K562 (cell line): ENCODE measurements at regions not wholly inside any gene's neighbourhood (a gene's known extent, or its start where the extent isn't known, plus 50 kb on each side); places are given as distances from the start of the nearest gene placed in this dataset.

Source experiments
- ATAC-seq: fragments of 200-7000 bp; cut with Tn5 transposase; 3 replicates; pipeline ENCODE4 v1.9.1; 2020; ENCODE audit warnings: moderate library complexity
- BruUV-seq: library from RNA; stranded (reverse); fragments of 400-500 nt; replicated peaks from 2 replicates; lab custom pipeline; 2021; lab: Mats Ljungman, UMichigan
- CTCF ChIA-PET: fragments of 300-600 bp; formaldehyde crosslinking; extraction: SDS; loops from one replicate; lab custom pipeline; 2021; ENCODE audit warnings: low intra/inter-chr PET ratio; lab: Yijun Ruan, JAX
- POLR2A ChIA-PET: fragments of 300-600, 350-650 bp; sonication (Branson Sonifier 250); formaldehyde crosslinking; extraction: SDS; loops from one replicate; lab custom pipeline; 2021; ENCODE audit warnings: antibody characterized with exemption, inconsistent platforms; lab: Yijun Ruan, JAX
- DNase-seq, 4 experiments: peaks; one replicate each; pipeline versions ENCODE4 v3.0.0 to v3.0.0-alpha.2; 2011 to 2018; ENCODE audit warnings: low spot score in 3 of 4, mixed read lengths in 3 of 4; ENCODE audit errors: extremely low read depth in 1 of 4
- FAIRE-seq: peaks from 2 replicates; lab custom pipeline; 2011; peaks lifted over from hg19 to GRCh38; lab: Jason Lieb, UNC
- H2AFZ ChIP-seq: 2 replicates; pipeline ENCODE4 v1.6.0; 2011; ENCODE audit warnings: low read depth, low read length, control low read depth, inconsistent platforms
- H3K27ac ChIP-seq: fragments of 200-600 bp; 3 replicates; pipeline ENCODE4 v1.8.0; 2011; ENCODE audit warnings: low read depth, mild to moderate bottlenecking, control low read depth, inconsistent platforms, low read length, moderate library complexity, mixed read lengths; ENCODE audit errors: extremely low read depth
- H3K27me3 ChIP-seq, 2 experiments: fragments of 300-600 bp in 1 of 2; 2 replicates in 1 of 2; 3 replicates in 1 of 2; pipeline versions ENCODE4 v1.6.0 to v1.8.0; 2011; ENCODE audit warnings: inconsistent platforms in 2 of 2, low read length in 2 of 2, mild to moderate bottlenecking in 1 of 2, mixed read lengths in 1 of 2, moderate library complexity in 1 of 2; ENCODE audit not compliant: control insufficient read depth in 2 of 2, insufficient read depth in 2 of 2
- H3K36me3 ChIP-seq: fragments of 300-600 bp; 3 replicates; pipeline ENCODE4 v1.8.0; 2011; ENCODE audit warnings: mild to moderate bottlenecking, low read length, inconsistent platforms; ENCODE audit not compliant: control insufficient read depth, insufficient read depth
- H3K4me1 ChIP-seq, 2 experiments: fragments of 200-600 bp in 1 of 2; replicated peaks in 1 of 2; 2 replicates in 1 of 2; 3 replicates in 1 of 2; pipeline versions ENCODE4 v1.5.1 to v1.8.0; 2011; ENCODE audit warnings: inconsistent platforms in 2 of 2, low read length in 2 of 2, mild to moderate bottlenecking in 1 of 2, mixed read lengths in 1 of 2, moderate library complexity in 1 of 2; ENCODE audit not compliant: control insufficient read depth in 2 of 2, insufficient read depth in 2 of 2
- H3K4me2 ChIP-seq: 2 replicates; pipeline ENCODE4 v1.6.1; 2011; ENCODE audit warnings: low read length, control low read depth, inconsistent platforms, mixed read lengths; ENCODE audit not compliant: insufficient read depth
- H3K4me3 ChIP-seq: fragments of 200-600 bp; sonication (generic), shearing (Covaris generic); 2 replicates; pipeline ENCODE4 v1.5.1; 2016; ENCODE audit warnings: control low read depth, inconsistent platforms
- H3K79me2 ChIP-seq: fragments of 200-600 bp; 3 replicates; pipeline ENCODE4 v1.8.0; 2011; ENCODE audit warnings: low read length, inconsistent platforms; ENCODE audit not compliant: control insufficient read depth, insufficient read depth
- H3K9ac ChIP-seq, 2 experiments: 2 replicates each; pipeline versions ENCODE4 v1.6.0 to v1.6.1; 2011; ENCODE audit warnings: low read depth in 2 of 2, low read length in 2 of 2, control low read depth in 1 of 2, inconsistent platforms in 1 of 2, mild to moderate bottlenecking in 1 of 2, mixed read lengths in 1 of 2; ENCODE audit not compliant: insufficient read depth in 1 of 2
- H3K9me1 ChIP-seq: one replicate; pipeline ENCODE4 v1.6.0; 2011; ENCODE audit warnings: inconsistent platforms, mild to moderate bottlenecking, low read length, moderate library complexity; ENCODE audit not compliant: control insufficient read depth, insufficient read depth
- H3K9me3 ChIP-seq: replicated peaks from 2 replicates; pipeline ENCODE4 v1.5.1; 2011; ENCODE audit warnings: low read depth, low read length, inconsistent platforms; ENCODE audit not compliant: control insufficient read depth, insufficient read depth
- H4K20me1 ChIP-seq: replicated peaks from 2 replicates; pipeline ENCODE4 v1.6.1; 2011; ENCODE audit warnings: low read length, inconsistent platforms, mixed read lengths; ENCODE audit not compliant: control insufficient read depth, insufficient read depth
- BRCA1 ChIP-seq, 2 experiments: fragments of 450-650 bp in 1 of 2; sonication (generic) in 1 of 2; formaldehyde crosslinking in 1 of 2; IDR thresholded peaks; 2 replicates each; pipeline versions ENCODE4 v1.5.0 to v1.6.1; 2017 to 2020; ENCODE audit warnings: mild to moderate bottlenecking in 1 of 2, missing genetic modification reagents in 1 of 2
- CEBPG ChIP-seq, 3 experiments: fragments of 200-800 bp in 1 of 3; sonication (Bioruptor generic) in 1 of 3; sonication (generic) in 1 of 3; formaldehyde crosslinking in 1 of 3; IDR thresholded peaks in 2 of 3; conservative IDR thresholded peaks in 1 of 3; 2 replicates each; pipeline versions ENCODE4 v1.6.1 to v1.8.0; 2016 to 2022; ENCODE audit warnings: missing compliant biosample characterization in 2 of 3, missing genetic modification characterization in 2 of 3, mild to moderate bottlenecking in 1 of 3, missing genetic modification reagents in 1 of 3
- ETV5 ChIP-seq: sonication (generic); formaldehyde crosslinking; IDR thresholded peaks from 2 replicates; pipeline ENCODE4 v1.4.0; 2020; ENCODE audit warnings: low read depth, mild to moderate bottlenecking, missing genetic modification reagents
- HEY1 ChIP-seq: fragments of 250-450 bp; sonication (Bioruptor Pico); IDR thresholded peaks from 2 replicates; pipeline ENCODE4 v1.5.0; 2020; ENCODE audit warnings: mild to moderate bottlenecking, moderate library complexity, borderline replicate concordance
- KAT7 ChIP-seq: sonication (generic); formaldehyde crosslinking; IDR thresholded peaks from 2 replicates; pipeline ENCODE4 v1.8.0; 2022; ENCODE audit warnings: missing genetic modification reagents, mild to moderate bottlenecking, borderline replicate concordance
- NCOA2 ChIP-seq, 2 experiments: fragments of 450-650 bp; IDR thresholded peaks; 2 replicates each; pipeline ENCODE4 v1.6.1; 2018; ENCODE audit warnings: mild to moderate bottlenecking in 2 of 2, moderate library complexity in 1 of 2; ENCODE audit not compliant: partially characterized antibody in 2 of 2
- NFXL1 ChIP-seq: fragments of 450-650 bp; formaldehyde crosslinking; IDR thresholded peaks from 2 replicates; pipeline ENCODE4 v1.4.0; 2021; ENCODE audit warnings: mild to moderate bottlenecking
- NR0B1 ChIP-seq: fragments of 450-650 bp; IDR thresholded peaks from one replicate; pipeline ENCODE4 v1.6.1; 2018; ENCODE audit warnings: mild to moderate bottlenecking, moderate library complexity; ENCODE audit not compliant: partially characterized antibody
- PCBP1 ChIP-seq: fragments of 200-400 bp; formaldehyde crosslinking; IDR thresholded peaks from 2 replicates; pipeline ENCODE4 v1.6.1; 2018; ENCODE audit warnings: mild to moderate bottlenecking, low read depth, low read length; ENCODE audit not compliant: poor library complexity, severe bottlenecking
- RBM34 ChIP-seq: fragments of 200-400 bp; formaldehyde crosslinking; IDR thresholded peaks from 2 replicates; pipeline ENCODE4 v1.6.1; 2018; ENCODE audit warnings: low read length, borderline replicate concordance; ENCODE audit not compliant: insufficient read depth
- SRSF9 ChIP-seq: fragments of 200-400 bp; formaldehyde crosslinking; IDR thresholded peaks from 2 replicates; pipeline ENCODE4 v1.6.1; 2017; ENCODE audit warnings: low read depth, low read length, borderline replicate concordance
- THRB ChIP-seq: fragments of 450-650 bp; formaldehyde crosslinking; conservative IDR thresholded peaks from 2 replicates; pipeline ENCODE4 v1.4.0; 2022; ENCODE audit warnings: mild to moderate bottlenecking, missing genetic modification characterization
- ZBED1 ChIP-seq: IDR thresholded peaks from 2 replicates; pipeline ENCODE4 v1.6.1; 2014
- ZBTB49 ChIP-seq: sonication (generic); formaldehyde crosslinking; IDR thresholded peaks from 2 replicates; pipeline ENCODE4 v1.8.0; 2022; ENCODE audit warnings: missing genetic modification reagents, mild to moderate bottlenecking, borderline replicate concordance
- WGBS: fragments of 100-300 bp; shearing (Covaris generic); methylation state at CpG from one replicate; pipeline ENCODE4 v1.1.6; 2016; ENCODE audit warnings: low coverage, mixed read lengths; ENCODE audit not compliant: insufficient coverage; ENCODE audit errors: missing lambda C conversion rate; 5-methylcytosine and 5-hydroxymethylcytosine counted together
- in situ Hi-C: fragments of 300-500 bp; cut with MboI; formaldehyde crosslinking; loops from 4 replicates; pipeline ENCODE4 v1.15.0; 2018; ENCODE audit warnings: inconsistent platforms, mixed read lengths
- intact Hi-C: fragments of 100-400 bp; cut with micrococcal nuclease; formaldehyde crosslinking; loops from 2 replicates; pipeline ENCODE4 v1.14.2; 2022

GRCh38 chr7:57201021-57201894 is 69.0 kb upstream of the ZNF479 start (continued):
- no peak for TF ChIP-seq NCOA2 (IDR thresholded peaks at IDR 0.05; ENCODE audit: partially characterized antibody in 2 of 2)

GRCh38 chr7:57201895-57202210 is 69.6 kb upstream of the ZNF479 start:
- no peak for ATAC-seq
- BruUV-seq, result no TSS peak
- intact Hi-C loops, result no loop called here
- H3K27me3 ChIP-seq, result no peaks in the 10 kb centered on the region
- POLR2A ChIA-PET, result no interaction called here
- no peak overlapping the region for H3K27ac ChIP-seq
- H4K20me1 ChIP-seq, result no peaks in the 10 kb centered on the region
- WGBS, result 0% methylated on average over 7 of the region's 7 CpGs
- no peak overlapping the region for H3K9ac ChIP-seq
- CTCF ChIA-PET, result no interaction called here
- H3K4me3 ChIP-seq, result no peak overlapping the region
- no peaks in the 10 kb centered on the region for H3K9me1 ChIP-seq
- no peaks in the 10 kb centered on the region for H3K79me2 ChIP-seq
- no peak overlapping the region for H3K4me2 ChIP-seq
- in situ Hi-C loops, result no loop called here
- H3K9me3 ChIP-seq, result no peaks in the 10 kb centered on the region
- H2AFZ ChIP-seq, result no peak overlapping the region
- DNase-seq, result no peak
- no peak for FAIRE-seq
- peaks cover 0 to 5% of the 10 kb centered on the region in 2 experiments; a peak in 2 of 5 replicates for H3K4me1 ChIP-seq
- no peaks in the 10 kb centered on the region for H3K36me3 ChIP-seq
- TF ChIP-seq NFXL1 (CRISPR knock-in tag) (no peak), ZBED1 (no peak), RBM34 (no peak), HEY1 (CRISPR knock-in tag) (no peak), THRB (CRISPR knock-in tag) (no peak), NR0B1 (no peak), CEBPG (CRISPR knock-in tag; IDR thresholded peaks at IDR 0.05) (no peak), CEBPG (tag; conservative IDR thresholded peaks at IDR 0.05 in 1 of 2, IDR thresholded peaks at IDR 0.05 in 1 of 2) (no peak), ETV5 (no peak), SRSF9 (no peak), PCBP1 (no peak), BRCA1 (IDR thresholded peaks at IDR 0.05) (no peak), BRCA1 (CRISPR knock-in tag; IDR thresholded peaks at IDR 0.05) (no peak), KAT7 (CRISPR knock-in tag) (no peak), ZBTB49 (no peak)
